SKM-1 (cell line): ENCODE measurements at regions not wholly inside any gene's neighbourhood (a gene's known extent, or its start where the extent isn't known, plus 50 kb on each side); places are given as distances from the start of the nearest gene placed in this dataset.

Source experiments
- DNase-seq: peaks from one replicate; lab custom pipeline; 2025; ENCODE audit not compliant: unreplicated experiment; lab: John Stamatoyannopoulos, UW

GRCh38 chr16:6861815-6862477 lies 470.7 kb upstream of the RBFOX1 start:
- DNase-seq: no peak

- DNase-seq: no peak
Measured at GRCh38 chr16:6861135-6861814, 471.4 kb upstream of the RBFOX1 start.

GRCh38 chr16:6857575-6857974 lies 475.1 kb upstream of the RBFOX1 start:
- DNase-seq: no peak

- DNase-seq: no peak
Measured at GRCh38 chr16:6856578-6856977, 476.1 kb upstream of the RBFOX1 start.

- DNase-seq: no peak
Measured at GRCh38 chr16:6853565-6853964, 479.1 kb upstream of the RBFOX1 start.

- DNase-seq: no peak
Measured at GRCh38 chr16:6852643-6853225, 479.9 kb upstream of the RBFOX1 start.

GRCh38 chr16:6846452-6846851 lies 486.2 kb upstream of the RBFOX1 start:
- DNase-seq: no peak

GRCh38 chr16:6841392-6841791 lies 491.3 kb upstream of the RBFOX1 start:
- DNase-seq: no peak

- DNase-seq: no peak
Measured at GRCh38 chr16:6837722-6838121, 494.9 kb upstream of the RBFOX1 start.

GRCh38 chr16:6836766-6837165 lies 495.9 kb upstream of the RBFOX1 start:
- DNase-seq: no peak

- DNase-seq: no peak
Measured at GRCh38 chr16:6835941-6836340, 496.7 kb upstream of the RBFOX1 start.

- no peak for DNase-seq
Measured at GRCh38 chr16:6835516-6835915, 497.1 kb upstream of the RBFOX1 start.

- no peak for DNase-seq
Measured at GRCh38 chr16:6828690-6829089, 504.0 kb upstream of the RBFOX1 start.

- DNase-seq: no peak
Measured at GRCh38 chr16:6827931-6828330, 504.7 kb upstream of the RBFOX1 start.

GRCh38 chr16:6827267-6827666 lies 505.4 kb upstream of the RBFOX1 start:
- no peak for DNase-seq

GRCh38 chr16:6822041-6822440 lies 510.6 kb upstream of the RBFOX1 start:
- DNase-seq: no peak

GRCh38 chr16:6804461-6804860 lies 528.2 kb upstream of the RBFOX1 start:
- DNase-seq: no peak

- DNase-seq: no peak
Measured at GRCh38 chr16:6803176-6803575, 529.5 kb upstream of the RBFOX1 start.

- DNase-seq: no peak
Measured at GRCh38 chr16:6797223-6797622, 535.4 kb upstream of the RBFOX1 start.

- DNase-seq: no peak
Measured at GRCh38 chr16:6777624-6778023, 555.0 kb upstream of the RBFOX1 start.

GRCh38 chr16:6775712-6776111 lies 556.9 kb upstream of the RBFOX1 start:
- DNase-seq: no peak

- DNase-seq: no peak
Measured at GRCh38 chr16:6771956-6772355, 560.7 kb upstream of the RBFOX1 start.

GRCh38 chr16:6753553-6753952 lies 579.1 kb upstream of the RBFOX1 start:
- no peak for DNase-seq
